HEK293T (cell line): ENCODE measurements at regions not wholly inside any gene's neighbourhood (a gene's known extent, or its start where the extent isn't known, plus 50 kb on each side); places are given as distances from the start of the nearest gene placed in this dataset.

Source experiments
- BHLHE40 ChIP-seq: fragments of 450-650 bp; IDR thresholded peaks from 2 replicates; pipeline ENCODE4 v1.6.1; 2016; ENCODE audit warnings: mild to moderate bottlenecking, moderate library complexity, borderline replicate concordance
- CTBP1 ChIP-seq: fragments of 450-650 bp; IDR thresholded peaks from 2 replicates; pipeline ENCODE4 v1.6.1; 2016; ENCODE audit warnings: borderline replicate concordance
- FOXA1 ChIP-seq: fragments of 450-650 bp; IDR thresholded peaks from 2 replicates; pipeline ENCODE4 v1.6.1; 2016; ENCODE audit warnings: mild to moderate bottlenecking
- FOXK2 ChIP-seq: fragments of 450-650 bp; IDR thresholded peaks from 2 replicates; pipeline ENCODE4 v1.6.1; 2016; ENCODE audit warnings: mild to moderate bottlenecking
- FOXM1 ChIP-seq: fragments of 450-650 bp; IDR thresholded peaks from 2 replicates; pipeline ENCODE4 v1.6.1; 2017; ENCODE audit warnings: mild to moderate bottlenecking, borderline replicate concordance
- HDGF ChIP-seq: fragments of 450-650 bp; IDR thresholded peaks from 2 replicates; pipeline ENCODE4 v1.6.1; 2017; ENCODE audit warnings: antibody characterized with exemption, borderline replicate concordance
- SUZ12 ChIP-seq: fragments of 450-650 bp; IDR thresholded peaks from 2 replicates; pipeline ENCODE4 v1.6.1; 2016; ENCODE audit warnings: mild to moderate bottlenecking

- no peak for TF ChIP-seq FOXA1
- no peak for TF ChIP-seq CTBP1
- no peak for TF ChIP-seq BHLHE40
- no peak for TF ChIP-seq FOXM1
- TF ChIP-seq SUZ12, result no peak
- TF ChIP-seq HDGF, result no peak
- TF ChIP-seq FOXK2, result no peak
Observed at GRCh38 chr22:47681411-47682165, 919.1 kb downstream of the TBC1D22A start.
